ENCODE measurements at regions not wholly inside any gene's neighbourhood (a gene's known extent, or its start where the extent isn't known, plus 50 kb on each side); places are given as distances from the start of the nearest gene placed in this dataset.

DNA sequence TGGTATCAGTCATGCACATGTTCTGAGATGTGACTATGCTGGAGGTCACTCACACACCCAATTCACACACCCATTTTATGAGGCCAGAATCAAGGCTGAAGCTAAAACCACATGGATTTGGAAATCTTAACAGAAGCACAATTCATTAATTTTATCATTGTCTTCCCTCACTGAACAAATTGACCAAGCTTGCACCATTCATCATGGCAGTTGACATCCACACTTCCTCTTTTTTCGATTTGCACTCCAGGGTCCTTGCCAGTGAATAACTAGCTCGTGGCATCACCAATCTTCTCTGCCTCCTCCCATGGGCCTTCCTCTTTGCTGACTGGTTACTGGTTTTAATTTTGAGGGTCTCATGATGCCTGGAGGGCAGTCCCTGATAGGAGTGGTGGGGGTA is 123.0 kb upstream of the ASIC2 start:
- no peak for DNase-seq

DNA sequence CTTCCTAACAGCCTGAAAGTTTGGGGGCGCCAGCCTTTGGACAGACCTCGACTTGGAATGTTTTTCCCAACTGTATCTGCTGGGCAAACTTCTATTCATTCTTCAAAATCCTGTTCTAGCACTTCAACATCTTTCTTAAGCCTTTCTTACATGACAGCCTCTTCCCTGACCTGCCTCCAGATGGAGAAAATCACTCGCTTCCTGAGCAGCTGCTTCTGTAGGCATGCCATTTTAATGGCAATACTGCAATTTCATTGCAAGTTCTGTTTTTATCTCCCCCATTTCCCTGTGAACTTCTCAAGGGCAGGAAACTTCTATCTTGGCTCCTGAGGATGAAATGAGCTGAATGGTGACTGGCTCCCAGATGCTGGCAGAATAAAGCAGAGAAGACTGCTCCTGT is 128.8 kb upstream of the ASIC2 start:
- DNase-seq: no peak

DNA sequence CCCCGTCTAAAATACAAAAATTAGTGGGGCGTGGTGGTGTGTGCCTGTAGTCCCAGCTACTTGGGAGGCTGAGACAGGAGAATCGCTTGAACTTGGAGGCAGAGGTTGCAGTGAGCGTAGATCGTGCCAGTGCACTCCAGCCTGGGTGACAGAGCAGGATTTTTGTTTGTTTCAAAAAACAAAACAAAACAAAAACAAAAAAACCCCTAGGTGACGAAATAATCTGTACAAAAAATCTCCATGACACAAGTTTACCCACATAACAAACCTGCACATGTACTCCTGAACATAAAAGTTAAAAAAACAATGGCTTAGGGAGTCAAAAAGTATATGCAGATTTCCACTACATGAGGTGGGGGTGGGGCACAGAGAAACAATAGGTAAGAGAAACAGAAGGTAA is 140.5 kb upstream of the ASIC2 start:
- no peak for DNase-seq

DNA sequence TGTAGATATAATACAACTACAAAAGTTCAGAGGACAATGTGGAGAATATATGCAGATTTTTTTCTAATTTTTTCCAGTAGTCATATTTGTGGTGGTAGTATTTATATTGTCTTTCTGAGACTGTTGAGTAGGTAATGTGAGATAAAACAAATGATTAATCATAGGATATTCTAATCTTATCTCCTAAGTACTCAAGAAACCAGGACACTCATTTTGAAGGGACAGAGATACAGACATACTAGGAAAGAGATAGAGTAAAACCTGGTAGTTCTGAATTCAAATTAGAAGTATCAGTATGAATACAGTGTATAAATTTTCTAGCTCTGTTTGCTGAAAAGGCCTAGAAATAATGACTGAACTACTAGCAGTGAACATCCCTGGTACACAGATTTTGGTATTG is 141.7 kb upstream of the ASIC2 start:
- no peak for DNase-seq

- no peak for DNase-seq
Observed at GRCh38 chr17:33435721-33436301, 142.7 kb upstream of the ASIC2 start.

- DNase-seq: no peak
Observed at GRCh38 chr17:33436321-33436720, 143.2 kb upstream of the ASIC2 start.

GRCh38 chr17:33438139-33438538 is 145.0 kb upstream of the ASIC2 start:
- no peak for DNase-seq

GRCh38 chr17:33438578-33438977 is 145.5 kb upstream of the ASIC2 start:
- DNase-seq: no peak

- DNase-seq: no peak
Observed at GRCh38 chr17:33442320-33442719, 149.2 kb upstream of the ASIC2 start.

GRCh38 chr17:33444731-33445130 is 151.6 kb upstream of the ASIC2 start:
- DNase-seq: no peak

GRCh38 chr17:33447090-33447489 is 154.0 kb upstream of the ASIC2 start:
- no peak for DNase-seq

GRCh38 chr17:33451221-33451620 is 158.1 kb upstream of the ASIC2 start:
- no peak for DNase-seq

- no peak for DNase-seq
Observed at GRCh38 chr17:33457477-33457876, 164.4 kb upstream of the ASIC2 start.

DNA sequence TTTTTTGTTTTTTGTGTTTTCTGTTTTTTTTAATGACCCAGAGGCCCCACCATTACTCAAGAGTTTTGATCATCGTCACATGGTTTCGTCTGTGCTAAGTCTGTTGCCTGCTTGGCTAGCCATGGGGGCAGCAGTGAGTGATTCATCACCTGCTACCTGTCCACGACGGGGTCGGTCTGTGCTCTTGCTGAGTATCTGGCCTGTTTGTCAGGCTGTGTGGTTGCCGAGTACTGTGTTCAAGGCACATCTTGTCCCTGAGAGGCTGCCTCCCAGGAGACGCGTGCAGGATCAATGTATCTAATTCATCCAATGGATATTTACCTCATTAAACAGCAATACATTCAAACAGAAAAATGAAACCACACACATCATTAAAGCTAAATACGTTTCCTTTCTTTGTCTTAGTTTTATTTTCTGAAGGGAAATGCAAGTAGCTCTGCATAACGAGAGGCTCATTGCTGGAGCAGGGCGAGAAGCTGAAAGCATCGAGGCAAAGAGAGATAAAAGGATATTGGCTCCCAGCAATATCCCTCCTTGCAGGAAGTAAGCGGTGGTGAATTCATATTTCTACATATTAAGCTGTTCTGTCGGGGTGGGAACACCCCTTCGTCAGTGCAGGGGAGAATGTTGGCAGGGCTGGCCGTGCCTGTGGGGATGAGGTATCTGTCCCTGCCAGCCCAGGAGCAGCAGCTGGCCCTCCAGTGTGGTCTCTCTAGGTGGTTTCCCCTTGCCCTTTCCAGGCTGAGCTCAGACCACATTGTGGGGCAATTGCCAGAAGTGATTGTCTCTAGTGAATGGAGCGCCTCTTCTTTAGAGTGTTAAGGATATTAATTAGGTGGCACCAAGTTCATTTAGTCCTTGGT is 166.2 kb upstream of the ASIC2 start:
- no peak for DNase-seq

DNA sequence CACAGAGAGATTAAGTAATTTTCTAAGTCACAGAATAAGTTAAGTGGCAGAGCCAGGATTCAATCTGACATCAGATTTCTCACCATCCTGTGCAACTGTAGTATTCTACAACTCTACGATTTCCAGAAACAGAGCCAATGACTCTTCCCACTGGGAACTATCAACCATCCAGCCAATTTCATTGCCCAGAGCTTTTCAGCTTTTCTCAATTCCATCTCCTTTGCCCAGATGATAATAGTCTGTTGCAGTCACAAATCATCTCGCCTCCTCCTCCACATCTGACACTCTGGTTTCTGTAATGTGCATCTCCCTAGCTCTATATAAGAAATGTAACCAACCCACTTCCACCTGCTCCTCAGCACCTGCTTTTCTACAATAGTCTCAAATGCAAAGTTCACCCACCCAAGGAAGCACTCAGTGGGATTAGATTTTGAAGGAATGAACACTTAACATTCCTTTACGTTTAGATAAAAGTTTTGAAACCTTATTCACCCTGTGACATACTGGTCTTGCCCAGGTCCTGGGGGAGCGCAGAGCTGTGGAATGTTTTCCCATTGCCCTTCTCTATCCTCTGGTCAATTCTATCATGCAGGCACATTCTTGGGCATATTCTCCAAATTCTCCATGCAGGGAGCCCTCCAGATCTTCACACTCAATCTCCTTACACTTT is 167.8 kb upstream of the ASIC2 start:
- no peak for DNase-seq

GRCh38 chr17:33463887-33464286 is 170.8 kb upstream of the ASIC2 start:
- DNase-seq: no peak

DNA sequence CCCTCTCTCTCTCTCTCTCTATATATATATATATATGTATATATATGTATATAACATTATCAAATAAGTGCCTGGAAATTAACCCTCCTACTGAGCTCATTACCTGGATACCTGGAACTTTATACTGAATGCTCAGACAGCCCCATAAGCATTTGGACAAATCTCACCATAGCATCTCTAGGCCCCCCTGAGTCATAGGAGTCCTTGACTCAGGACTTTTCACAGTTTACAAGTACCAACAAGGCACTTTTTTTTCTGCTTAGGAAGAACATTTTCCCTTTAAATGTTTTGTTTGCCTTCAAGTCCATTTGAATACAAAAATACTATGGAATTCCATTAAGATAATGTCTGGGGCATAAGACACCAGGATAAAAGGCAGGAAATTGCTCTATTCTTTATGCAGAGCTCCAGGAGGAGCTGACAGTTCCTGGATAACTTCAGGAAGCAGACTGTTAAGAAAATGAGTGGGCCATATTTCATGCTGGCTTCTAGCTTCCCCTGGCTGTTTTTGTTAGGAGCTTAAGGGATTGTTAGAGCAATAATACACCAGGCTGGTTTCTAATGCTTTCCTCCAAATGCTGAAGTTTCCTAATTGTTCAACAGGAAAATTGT is 171.7 kb upstream of the ASIC2 start:
- no peak for DNase-seq

- DNase-seq: no peak
Observed at GRCh38 chr17:33469421-33469820, 176.3 kb upstream of the ASIC2 start.

DNA sequence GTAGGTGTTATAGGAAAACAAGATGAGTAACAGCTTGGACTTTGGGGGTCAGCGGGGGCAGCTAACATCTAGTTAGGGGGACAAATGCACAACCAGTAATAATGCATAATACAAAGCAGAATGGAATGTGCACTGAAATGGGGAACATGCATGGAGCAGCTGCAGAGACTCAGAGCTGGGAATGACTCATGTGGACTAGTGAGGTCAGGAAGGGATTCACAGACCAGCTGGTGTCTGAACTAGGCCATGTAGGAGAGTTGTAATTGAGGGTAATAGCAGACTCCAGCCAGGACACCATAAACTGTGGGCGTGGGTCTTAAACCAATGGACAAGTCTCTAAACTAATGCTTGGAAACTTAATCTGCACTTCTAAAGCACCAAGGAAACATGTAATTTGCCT is 176.8 kb upstream of the ASIC2 start:
- peak; percentile 69 for DNase-seq

DNA sequence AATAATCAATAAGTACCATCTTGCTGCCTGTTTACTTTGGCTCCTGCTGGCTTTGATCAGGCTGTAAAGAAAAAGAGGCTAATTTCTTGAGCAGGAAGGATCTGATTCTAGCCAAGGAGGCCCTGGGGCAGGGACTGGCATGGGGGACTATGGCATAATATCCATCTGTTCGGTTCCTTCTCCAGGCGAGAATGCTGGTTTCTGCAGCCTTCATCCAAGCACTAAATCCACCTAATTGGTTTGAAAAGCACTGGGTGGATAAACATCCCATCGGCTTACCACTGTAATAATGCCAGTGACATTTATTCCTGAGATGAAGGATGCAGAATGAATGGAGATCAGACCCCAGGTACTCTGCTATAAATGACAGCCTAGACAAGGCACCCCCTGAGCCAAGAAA is 180.0 kb upstream of the ASIC2 start:
- DNase-seq: no peak

- DNase-seq: no peak
Observed at GRCh38 chr17:33474789-33475188, 181.7 kb upstream of the ASIC2 start.

DNA sequence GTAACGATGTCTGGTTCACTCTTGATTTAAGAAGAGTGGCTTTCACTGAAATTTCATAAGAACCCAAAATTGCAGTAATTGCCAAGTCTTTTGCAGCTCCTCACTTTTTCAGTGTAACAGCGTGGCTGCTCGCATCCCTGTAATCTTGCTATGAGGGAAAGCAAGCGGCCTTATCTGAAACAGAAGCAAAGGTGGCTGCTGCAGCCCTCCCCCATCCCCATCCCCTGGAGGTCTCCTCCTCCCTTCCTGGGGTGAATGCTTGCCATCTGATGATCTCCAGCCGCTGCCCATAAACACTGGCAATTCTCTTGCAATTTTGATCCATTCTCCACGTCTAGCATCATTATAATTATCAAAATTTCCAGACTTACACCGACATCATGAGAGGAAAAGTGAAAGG is 182.5 kb upstream of the ASIC2 start:
- no peak for DNase-seq

DNA sequence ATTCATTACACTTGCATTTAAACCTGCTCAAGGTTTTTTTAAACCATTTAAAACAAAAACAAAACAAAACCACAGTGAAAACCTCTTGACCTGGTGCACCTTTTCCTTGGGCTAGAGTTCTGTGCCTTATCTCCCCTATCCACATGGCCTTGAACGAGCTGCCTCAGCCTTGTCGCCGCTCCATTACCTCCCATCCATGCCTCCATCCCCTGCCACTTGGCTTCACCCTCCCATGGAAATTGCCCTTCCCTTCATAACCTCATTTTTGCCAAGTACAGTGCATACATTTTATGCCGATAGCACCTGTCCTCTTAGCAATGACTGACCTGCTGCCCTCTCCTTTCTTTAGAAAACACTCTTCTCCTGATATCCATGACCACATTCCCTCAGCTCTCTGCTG is 188.6 kb upstream of the ASIC2 start:
- no peak for DNase-seq

GRCh38 chr17:33482636-33483035 is 189.5 kb upstream of the ASIC2 start:
- DNase-seq: no peak

All from kidney glomerular epithelial cell (primary cell).